Left renal cortex interstitium (tissue), 4 donors: ENCODE measurements at regions not wholly inside any gene's neighbourhood (a gene's known extent, or its start where the extent isn't known, plus 50 kb on each side); places are given as distances from the start of the nearest gene placed in this dataset.
"Not testable (repeated sequence)": the region's sequence is repeated elsewhere in the genome, so short reads cannot be mapped to it uniquely, and the experiment has no call there.

Source experiments
- DNase-seq, 4 donors: peaks; one replicate each; pipeline ENCODE4 v3.0.0-alpha.2; 2013; ENCODE audit warnings: low read depth in 4 of 4, low spot score in 2 of 4, missing footprints in 1 of 4

GRCh38 chr12:66768293-66768692, 89.4 kb upstream of the GRIP1 start:
- DNase-seq, result no peak

GRCh38 chr12:66774929-66775328, 96.1 kb upstream of the GRIP1 start:
- no peak for DNase-seq

DNA sequence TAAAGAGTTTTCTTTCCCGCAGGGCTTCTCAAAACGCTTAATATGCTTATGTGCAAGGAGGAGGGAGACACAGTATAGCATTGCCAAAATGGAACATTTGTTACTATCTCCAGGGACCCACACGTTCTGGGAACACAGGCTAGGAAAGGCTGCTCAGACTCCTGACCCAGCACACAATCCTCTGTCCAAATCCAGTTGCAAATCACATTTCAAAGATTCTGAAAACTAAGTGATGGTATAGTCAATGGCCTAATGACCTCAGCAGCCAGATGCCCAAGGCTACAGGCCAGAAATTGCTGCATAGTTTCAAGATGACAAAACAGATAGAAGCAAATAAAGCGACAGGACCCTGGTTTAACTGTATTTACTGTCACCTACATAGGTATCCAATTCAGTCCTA, 97.0 kb upstream of the GRIP1 start:
- no peak for DNase-seq

DNA sequence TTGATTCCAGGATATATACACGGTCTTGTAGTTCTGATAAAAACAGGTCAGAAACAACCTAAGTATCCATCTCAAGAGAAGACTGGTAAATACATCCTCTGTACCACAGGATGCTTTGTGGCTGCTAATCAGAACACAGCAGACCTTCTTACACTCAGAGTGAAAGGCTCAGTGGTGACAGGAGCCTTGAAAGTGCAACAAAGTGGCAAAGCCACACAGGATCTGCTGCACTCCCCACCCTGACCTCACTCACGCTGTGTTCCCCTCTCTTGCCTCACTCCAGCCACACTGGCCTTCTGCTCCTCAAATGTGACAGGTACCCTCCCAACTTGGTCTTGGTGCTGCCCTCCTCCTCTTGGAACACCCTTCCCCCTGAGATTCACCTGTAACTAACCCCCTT, 98.1 kb upstream of the GRIP1 start:
- DNase-seq, result no peak

- no peak for DNase-seq
Measured at GRCh38 chr12:66779466-66779865, 100.6 kb upstream of the GRIP1 start.

DNA sequence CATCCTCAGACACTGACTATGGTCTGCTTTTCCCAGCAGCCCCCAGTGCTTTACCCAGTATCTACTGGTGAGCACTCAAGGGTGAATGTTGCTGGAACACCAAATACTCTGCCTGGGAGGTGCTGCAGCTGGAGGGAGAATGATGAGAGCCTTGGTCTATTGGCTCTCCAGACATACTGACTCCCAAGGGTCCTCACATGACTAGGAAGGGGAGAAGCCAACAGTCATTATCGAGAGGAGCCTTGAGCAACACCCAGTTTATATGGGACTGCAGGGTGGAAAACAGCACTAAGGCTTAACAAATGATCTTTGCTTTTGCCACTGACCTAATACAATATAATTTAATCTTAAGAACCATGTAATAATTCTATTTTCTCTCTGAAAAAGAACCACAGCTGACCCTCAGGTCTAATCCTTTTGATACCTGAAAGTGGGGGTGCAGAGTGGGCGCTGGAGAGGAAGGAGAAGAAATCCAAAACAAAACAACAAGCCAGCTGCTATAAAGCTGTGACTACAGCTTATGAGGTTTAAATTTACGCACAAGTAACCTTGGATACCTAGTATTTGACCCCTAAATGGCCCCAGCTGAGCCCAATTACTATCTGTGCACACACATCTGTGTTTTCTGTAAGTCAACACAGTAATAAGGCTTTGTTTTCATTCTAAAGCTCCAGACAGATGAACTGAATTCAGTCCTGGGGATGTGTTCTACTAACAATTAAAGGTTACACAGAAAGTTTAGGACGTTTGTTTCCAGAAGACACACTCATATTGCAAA, 107.8 kb upstream of the GRIP1 start:
- DNase-seq, result no peak

DNA sequence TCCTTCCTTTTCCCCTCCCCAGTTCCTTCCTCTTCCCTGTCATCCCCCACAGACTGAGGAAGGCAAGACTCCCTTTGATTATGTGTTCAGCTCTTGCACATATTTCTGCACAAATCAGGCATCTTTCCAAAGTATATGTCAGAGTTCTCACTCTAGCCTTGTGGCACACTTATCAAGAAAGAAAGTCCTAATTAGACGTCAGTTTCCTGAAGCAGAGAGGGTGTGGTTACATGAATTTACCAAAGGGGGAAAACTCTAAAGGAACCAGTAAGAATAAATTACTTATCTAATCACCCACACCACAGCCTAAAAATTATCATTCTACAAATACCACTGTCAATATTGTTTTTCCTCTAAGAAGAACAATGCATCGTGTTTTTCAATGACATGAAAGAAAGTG, 120.7 kb upstream of the GRIP1 start:
- DNase-seq, result no peak

- peak in 1 of 4 donors; percentile 12 for DNase-seq
Measured at GRCh38 chr12:66800046-66800445, 121.2 kb upstream of the GRIP1 start.

DNA sequence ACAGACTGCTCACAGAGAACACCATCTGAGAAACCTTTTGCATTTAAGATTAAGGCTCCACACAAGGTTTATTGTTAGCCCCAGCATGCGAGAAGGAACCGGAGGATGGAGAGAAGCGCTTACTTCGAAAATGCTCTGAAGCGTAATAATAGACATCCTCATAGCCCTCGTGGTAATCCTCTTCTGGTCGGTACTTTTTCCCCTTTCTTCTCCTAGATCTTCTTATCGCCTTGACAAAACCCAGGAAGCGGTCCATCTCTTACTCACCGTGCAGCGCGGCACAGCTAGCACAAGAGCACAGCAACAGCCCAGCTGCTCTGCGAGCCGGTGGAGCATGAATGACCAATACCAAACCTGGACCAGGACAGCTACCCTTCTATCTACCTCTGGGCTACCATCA, 125.1 kb upstream of the GRIP1 start:
- DNase-seq, result no peak

- no peak for DNase-seq
Measured at GRCh38 chr12:66804563-66804974, 125.7 kb upstream of the GRIP1 start.

GRCh38 chr12:66808606-66809005, 129.7 kb upstream of the GRIP1 start:
- no peak for DNase-seq

GRCh38 chr12:66813137-66813892, 134.4 kb upstream of the GRIP1 start:
- no peak for DNase-seq

- DNase-seq, result no peak
Measured at GRCh38 chr12:66819587-66819986, 140.7 kb upstream of the GRIP1 start.

DNA sequence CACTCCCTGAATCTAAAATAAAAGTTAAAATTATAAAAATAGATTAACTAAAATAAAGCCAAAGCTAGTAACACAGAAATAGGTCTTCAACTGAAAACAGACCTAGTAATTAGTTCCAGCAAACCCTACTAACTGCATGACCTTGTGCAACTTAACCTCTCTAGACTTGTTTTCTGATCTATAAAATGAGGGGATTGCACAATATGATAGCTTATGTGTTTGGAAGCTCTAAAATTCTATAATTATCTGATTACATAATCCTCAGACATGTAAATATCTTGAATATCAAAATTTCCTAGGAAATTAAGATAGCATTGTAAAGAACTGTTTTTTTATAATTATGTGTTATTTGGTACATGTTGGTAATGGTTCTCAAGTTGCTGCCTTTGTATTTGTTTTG, 144.1 kb upstream of the GRIP1 start:
- DNase-seq, result no peak

DNA sequence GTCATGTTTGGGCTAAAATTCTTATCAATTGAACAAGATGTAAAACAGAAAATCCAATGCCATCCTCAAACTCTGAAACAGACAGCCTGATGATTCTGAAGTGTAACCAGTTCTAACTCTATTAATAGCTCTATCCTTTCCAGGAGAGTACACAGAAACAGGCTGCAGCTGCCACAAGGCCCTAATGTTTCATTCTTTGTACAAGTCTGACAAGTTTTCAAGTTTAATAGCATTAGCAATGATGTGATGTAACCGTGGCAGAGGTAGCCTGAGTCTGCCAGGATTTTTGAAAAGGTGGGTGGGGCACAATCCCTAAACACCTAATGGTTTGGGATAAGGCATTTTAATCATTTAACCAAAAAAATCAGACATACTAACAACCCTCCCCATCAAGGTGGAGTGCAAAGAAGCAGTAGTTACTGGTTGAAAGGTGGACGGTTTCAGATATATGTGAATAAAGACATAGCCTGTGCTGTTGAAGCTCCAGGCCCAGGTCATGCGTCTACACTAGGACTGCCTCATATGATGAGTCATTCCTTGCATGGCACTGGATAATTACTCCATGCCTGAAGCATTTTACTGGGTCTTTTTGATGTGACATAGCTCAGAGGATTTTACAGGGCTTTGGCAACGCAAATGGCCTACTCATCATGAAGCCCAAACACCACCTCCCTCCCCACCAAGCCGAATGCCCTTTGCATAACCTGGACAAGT, 145.1 kb upstream of the GRIP1 start:
- no peak for DNase-seq

DNA sequence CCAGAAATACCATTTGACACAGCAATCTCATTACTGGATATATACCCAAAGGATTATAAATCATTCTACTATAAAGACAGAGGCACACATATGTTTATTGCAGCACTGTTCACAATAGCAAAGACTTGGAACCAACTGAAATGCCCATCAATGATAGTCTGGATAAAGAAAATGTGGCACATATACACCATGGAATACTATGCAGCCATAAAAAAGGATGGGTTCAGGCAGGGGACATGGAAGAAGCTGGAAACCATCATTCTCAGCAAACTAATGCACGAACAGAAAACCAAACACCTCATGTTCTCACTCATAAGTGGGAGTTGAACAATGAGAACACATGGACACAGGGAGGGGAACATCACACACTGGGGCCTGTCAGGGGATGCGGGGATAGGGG, 147.0 kb upstream of the GRIP1 start:
- DNase-seq, result not testable (repeated sequence)

- DNase-seq, result no peak
Measured at GRCh38 chr12:66829660-66830325, 150.9 kb upstream of the GRIP1 start.

DNA sequence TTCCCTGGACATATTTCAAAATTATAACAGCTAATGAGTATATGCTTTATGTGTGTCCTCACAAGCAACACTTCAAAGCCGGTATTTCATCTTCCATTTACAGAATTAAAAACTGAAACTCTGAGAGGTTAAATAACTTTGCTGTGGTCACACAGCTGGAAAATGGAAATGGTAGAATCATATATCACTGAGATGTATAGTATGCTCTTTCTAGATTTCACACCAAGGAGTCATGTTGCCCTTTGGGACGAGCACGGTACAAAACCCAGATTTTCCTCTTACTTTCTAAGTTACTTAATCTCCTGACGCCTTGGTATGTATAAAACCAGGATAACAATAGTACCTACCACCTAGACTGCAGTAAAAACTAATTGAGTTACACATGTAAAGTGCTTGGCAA, 152.6 kb upstream of the GRIP1 start:
- DNase-seq, result no peak

DNA sequence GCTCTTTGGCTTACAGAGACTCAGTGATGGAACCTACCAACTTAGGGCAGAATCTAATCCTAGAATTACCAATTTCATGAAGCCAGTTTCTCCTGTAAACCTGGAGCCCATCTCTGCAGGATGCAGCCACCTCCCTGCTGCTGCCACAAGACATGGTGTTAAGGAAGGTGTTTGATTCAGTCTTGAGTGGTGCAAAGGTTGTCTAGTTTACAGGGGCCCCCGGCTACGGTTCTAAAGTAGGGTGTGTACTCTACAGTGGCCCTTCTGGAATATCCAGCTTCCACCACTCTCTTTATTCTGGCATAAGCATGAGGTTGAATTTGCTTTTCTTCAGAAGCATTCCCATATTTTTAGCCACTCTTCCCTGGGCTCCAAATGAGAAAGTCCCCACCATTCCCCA, 154.1 kb upstream of the GRIP1 start:
- DNase-seq, result no peak

DNA sequence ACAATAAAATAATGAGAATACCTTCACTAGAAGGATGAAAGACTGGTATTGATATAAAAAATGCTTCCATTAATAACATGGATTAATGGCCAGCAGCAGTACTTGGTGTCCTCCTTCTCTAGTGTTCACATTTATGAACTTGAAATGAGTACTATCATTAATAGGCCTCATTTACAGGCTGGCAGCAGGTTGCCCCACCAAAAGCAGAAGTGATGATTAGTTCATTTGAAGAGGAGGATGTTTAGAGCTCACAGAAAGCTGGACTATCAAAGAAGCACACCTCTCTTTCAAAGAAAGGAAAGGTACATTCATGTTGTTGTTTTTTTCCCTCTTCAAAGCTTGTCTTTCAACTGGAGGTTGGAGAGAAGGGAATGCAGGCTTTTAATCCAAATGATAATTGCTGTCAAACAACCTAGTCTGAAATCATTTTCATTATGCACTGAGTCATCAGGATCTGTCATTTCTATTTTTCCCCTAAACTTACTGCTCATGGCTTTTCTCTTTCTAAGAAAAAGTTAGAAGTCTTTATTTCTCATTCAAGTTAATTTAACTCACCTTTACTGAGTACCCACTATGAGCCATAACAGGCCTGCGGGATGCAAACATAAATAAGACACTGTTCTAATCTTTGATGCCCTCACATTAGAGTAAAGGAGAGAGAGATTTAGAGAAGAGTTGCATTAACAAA, 157.9 kb upstream of the GRIP1 start:
- DNase-seq, result no peak

DNA sequence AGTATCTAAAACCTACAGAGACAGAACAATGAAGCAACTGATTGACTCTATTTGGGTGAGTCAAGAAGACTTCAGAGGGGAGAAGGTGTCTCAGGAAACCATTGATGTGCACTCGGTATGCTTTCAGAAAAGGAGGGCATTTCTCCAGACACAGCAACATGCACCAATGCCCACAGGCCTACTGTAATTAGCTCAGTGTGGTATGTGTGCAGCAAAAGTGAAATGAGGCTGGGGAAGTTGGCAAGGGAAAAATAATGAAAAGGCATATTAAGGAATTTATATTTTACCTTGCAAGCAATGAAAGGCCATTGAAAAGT, 158.4 kb upstream of the GRIP1 start:
- DNase-seq, result no peak
